ENCODE measurements at regions not wholly inside any gene's neighbourhood (a gene's known extent, or its start where the extent isn't known, plus 50 kb on each side); places are given as distances from the start of the nearest gene placed in this dataset.
"Not testable (repeated sequence)": the region's sequence is repeated elsewhere in the genome, so short reads cannot be mapped to it uniquely, and the experiment has no call there.

GRCh38 chr7:128561116-128561722 is 84.7 kb downstream of the METTL2B start:
- not testable (repeated sequence) for DNase-seq (ENCODE audit: low read depth in 2 of 2, low spot score in 1 of 2)

- DNase-seq (ENCODE audit: low read depth in 2 of 2, low spot score in 1 of 2) = not testable (repeated sequence)
Observed at GRCh38 chr7:128562795-128563194, 86.2 kb downstream of the METTL2B start.

GRCh38 chr7:128564123-128564700 is 87.7 kb downstream of the METTL2B start:
- DNase-seq (ENCODE audit: low read depth in 2 of 2, low spot score in 1 of 2) = not testable (repeated sequence)

- not testable (repeated sequence) for DNase-seq (ENCODE audit: low read depth in 2 of 2, low spot score in 1 of 2)
Observed at GRCh38 chr7:128564932-128565864, 88.7 kb downstream of the METTL2B start.

- not testable (repeated sequence) for DNase-seq (ENCODE audit: low read depth in 2 of 2, low spot score in 1 of 2)
Observed at GRCh38 chr7:128575277-128575676, 96.8 kb upstream of the GARIN1A start.

- not testable (repeated sequence) for DNase-seq (ENCODE audit: low read depth in 2 of 2, low spot score in 1 of 2)
Observed at GRCh38 chr7:128576953-128577352, 95.1 kb upstream of the GARIN1A start.

GRCh38 chr7:128579843-128580242 is 92.2 kb upstream of the GARIN1A start:
- DNase-seq (ENCODE audit: low read depth in 2 of 2, low spot score in 1 of 2) = not testable (repeated sequence)

DNA sequence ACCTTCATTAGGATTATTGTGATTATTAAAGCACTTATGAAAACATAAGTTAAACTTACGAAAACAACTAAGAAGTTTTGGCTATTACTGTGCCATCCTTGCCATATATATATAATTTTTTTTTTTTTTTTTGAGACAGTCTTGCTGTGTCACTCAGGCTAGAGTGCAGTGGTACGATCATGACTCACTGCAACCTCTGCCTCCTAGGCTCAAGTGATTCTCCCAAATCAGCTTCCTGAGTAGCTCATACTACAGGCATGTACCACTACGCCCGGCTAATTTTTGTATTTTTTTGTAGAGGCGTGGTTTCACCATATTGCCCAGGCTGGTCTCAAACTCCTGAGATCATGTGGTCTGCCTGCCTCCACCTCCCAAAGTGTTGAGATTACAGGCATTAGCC is 91.0 kb upstream of the GARIN1A start:
- DNase-seq (ENCODE audit: low read depth in 2 of 2, low spot score in 1 of 2) = not testable (repeated sequence)

DNA sequence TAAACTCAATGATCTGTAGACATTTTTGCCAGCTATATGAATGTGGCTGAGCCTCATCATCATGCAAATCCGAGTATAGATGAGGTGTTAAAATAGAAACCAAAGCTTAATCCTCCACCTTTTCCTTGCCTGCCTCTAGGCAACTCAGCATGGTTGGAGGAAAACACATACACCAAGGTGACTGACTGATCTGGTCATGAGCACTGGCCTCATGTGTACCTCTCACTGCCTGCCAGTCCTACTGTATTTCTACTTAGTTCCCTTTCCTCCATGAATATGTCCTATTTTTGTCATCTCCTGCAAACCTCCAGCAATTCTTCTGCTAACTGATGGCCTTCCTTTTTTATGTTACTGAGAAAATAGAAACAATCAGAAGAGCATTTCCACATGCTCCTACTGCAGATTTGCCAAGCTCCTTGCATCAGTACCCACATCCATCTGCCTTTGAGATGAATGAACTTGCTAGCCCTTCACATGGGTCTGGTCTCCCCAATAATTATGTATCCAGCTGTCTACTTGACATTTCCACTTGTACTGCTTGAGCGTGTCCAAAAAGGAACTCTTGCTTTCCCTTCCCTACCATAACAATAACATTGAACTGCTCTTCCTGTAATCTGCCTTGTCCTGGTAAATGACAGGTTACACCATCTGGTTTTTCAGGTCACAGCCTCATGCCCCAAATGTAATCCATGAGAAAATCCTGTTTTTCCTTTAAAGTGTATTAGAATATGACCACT is 90.1 kb upstream of the GARIN1A start:
- not testable (repeated sequence) for DNase-seq (ENCODE audit: low read depth in 2 of 2, low spot score in 1 of 2)

- not testable (repeated sequence) for DNase-seq (ENCODE audit: low read depth in 2 of 2, low spot score in 1 of 2)
Observed at GRCh38 chr7:128586715-128587114, 85.4 kb upstream of the GARIN1A start.

DNA sequence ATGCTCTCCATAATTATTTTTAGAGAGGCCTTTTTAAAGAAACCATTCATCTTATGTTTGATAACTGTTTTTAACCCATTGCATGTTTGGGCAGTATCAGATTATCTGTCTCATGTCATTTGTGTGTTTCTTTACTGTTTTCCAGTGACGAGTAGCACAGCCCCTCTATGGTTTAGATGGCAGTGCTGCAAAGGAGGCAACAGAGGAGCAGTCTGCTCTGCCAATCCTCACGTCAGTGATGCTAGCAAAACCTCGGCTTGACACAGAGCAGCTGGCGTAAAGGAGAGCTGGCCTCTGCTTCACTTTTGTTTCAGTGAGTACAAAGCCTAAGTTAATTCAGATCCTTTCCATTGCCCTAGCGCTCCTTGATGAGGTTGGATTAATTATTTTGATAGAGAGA is 80.4 kb upstream of the GARIN1A start:
- DNase-seq (ENCODE audit: low read depth in 2 of 2, low spot score in 1 of 2) = no peak

- not testable (repeated sequence) for DNase-seq (ENCODE audit: low read depth in 2 of 2, low spot score in 1 of 2)
Observed at GRCh38 chr7:128592209-128592608, 79.9 kb upstream of the GARIN1A start.

DNA sequence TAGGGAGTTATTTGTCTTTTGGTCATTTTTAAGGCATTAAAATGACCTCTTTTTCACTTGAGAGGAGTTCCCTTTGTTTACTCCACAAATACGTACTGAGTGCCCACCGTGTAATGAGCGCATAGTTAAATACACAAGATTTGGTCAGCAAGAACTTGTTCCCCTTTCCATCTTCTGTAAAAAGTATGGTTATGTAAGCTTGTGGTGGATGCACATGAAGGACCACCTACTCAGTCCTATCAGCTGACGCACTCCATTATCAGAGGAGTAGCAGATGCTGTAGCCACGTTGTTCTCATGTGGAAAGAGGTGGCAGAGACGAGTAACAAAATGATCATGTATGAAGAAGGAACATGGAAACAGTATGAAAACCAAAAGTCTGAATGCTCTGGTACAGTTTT is 78.0 kb upstream of the GARIN1A start:
- DNase-seq (ENCODE audit: low read depth in 2 of 2, low spot score in 1 of 2) = not testable (repeated sequence)

DNA sequence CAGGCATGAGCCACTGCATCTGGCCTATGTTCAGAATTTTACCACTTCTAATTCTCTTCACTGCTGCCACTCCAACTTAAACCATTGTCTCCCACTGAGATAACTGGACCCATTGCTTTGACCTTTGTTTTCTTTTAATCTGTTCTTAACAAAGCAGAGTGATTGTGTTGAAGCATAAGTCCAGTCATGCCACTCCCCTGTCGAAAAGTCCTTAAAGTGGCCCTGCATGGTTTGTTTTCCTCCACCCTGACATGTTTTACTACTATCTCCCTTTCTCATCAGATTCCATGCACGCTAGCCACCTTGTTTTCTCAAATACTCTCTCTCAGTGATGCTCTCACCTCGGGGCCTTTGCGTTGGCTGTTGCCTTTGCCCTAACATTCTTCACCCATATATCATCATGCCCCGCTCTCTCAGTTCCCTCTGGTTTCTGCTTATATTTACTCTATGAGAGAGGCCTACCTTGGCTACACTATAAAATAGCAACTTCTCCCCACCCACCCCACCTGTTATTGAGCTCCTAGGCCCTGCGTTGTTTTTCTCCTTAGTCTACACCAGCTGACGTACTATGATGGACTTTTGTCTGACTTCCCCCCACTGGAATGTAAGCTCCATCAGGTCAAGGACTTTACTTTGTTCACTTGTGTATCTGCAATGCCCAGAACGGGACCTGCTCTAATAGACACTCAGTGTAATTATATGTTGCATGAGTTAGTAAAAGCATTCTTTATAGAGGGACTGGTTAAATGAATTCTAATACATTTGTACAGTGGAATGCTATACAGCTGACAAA is 75.6 kb upstream of the GARIN1A start:
- DNase-seq (ENCODE audit: low read depth in 2 of 2, low spot score in 1 of 2) = not testable (repeated sequence)

GRCh38 chr7:128598946-128599345 is 73.1 kb upstream of the GARIN1A start:
- DNase-seq (ENCODE audit: low read depth in 2 of 2, low spot score in 1 of 2) = not testable (repeated sequence)

- peak; percentile 1 to 11 for DNase-seq (ENCODE audit: low read depth in 2 of 2, low spot score in 1 of 2)
Observed at GRCh38 chr7:128608678-128609421, 63.2 kb upstream of the GARIN1A start.

DNA sequence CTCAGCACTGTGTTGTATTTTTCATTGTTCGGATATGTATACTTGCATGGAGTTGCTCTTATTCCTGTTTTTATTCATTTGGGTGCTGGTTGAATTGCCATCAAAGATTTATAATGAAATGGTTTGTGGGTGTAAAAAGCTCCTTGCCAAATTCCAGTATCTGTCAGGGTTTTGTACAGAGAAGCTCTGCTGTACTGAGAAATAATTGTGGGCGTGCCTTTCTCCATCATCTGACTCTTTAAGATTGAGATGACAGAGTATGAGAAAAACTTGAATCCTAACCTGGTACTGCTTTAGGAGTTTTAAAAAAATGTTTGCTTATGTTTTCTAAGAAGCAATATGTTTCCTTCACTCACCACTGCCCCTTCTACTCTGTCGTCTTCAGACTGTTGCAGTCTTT is 58.7 kb upstream of the GARIN1A start:
- DNase-seq (ENCODE audit: low read depth in 2 of 2, low spot score in 1 of 2) = not testable (repeated sequence)

- not testable (repeated sequence) for DNase-seq (ENCODE audit: low read depth in 2 of 2, low spot score in 1 of 2)
Observed at GRCh38 chr7:128614812-128615211, 57.3 kb upstream of the GARIN1A start.

GRCh38 chr7:128616799-128617198 is 55.3 kb upstream of the GARIN1A start:
- DNase-seq (ENCODE audit: low read depth in 2 of 2, low spot score in 1 of 2) = not testable (repeated sequence)

All from stimulated activated CD8-positive, alpha-beta memory T cell treated with anti-CD3 and anti-CD28 coated beads, Interleukin-4, amount 100 ng/mL, for 4 hours (primary cell).